ENCODE measurements at regions not wholly inside any gene's neighbourhood (a gene's known extent, or its start where the extent isn't known, plus 50 kb on each side); places are given as distances from the start of the nearest gene placed in this dataset.

DNA sequence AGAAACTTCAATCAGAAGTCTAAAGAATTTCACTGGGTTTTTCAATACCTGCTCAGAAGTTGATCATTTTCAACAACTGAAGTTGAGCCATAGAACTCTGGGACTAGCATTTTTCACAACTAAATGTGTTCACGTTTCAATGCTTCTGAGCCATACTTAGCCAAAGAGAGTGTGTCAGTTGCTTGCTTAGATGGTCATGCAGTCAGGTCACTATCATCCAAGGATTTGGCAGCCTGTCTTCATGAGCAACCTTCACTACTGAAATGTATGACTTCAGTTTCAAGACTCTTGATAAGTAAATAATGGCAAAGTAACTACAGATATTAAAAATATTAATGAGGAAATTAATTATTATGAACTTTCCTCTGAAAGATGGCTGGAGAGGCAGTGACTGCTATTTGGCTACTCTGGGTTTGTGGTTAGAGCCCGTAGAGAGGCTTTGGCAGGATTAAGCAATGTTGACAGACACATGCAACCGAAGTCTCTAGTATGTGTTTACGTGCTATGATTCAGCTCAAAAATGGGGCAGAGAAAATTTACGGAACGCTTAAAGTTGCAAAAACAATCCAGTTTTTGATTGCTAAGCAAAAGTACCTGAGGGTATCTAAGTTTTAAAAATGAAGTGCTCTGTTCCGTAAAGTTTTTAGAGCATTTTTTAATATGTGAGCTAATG, 133.8 kb downstream of the GMNC start:
- Histone ChIP-seq H3K27me3 (replicated peaks in 1 of 4; ENCODE audit: control insufficient read depth in 3 of 4, extremely low read depth in 1 of 4, insufficient read depth in 3 of 4, low read length in 3 of 4) (no peaks in the 10 kb centered on the region), H3K4ac (replicated peaks; ENCODE audit: insufficient read length, low read depth, low read length) (no peak overlapping the region), H3K4me1 (replicated peaks in 1 of 4; ENCODE audit: control insufficient read depth in 3 of 4, insufficient read depth in 4 of 4, low read length in 3 of 4) (no peaks in the 10 kb centered on the region), H3K56ac (replicated peaks; ENCODE audit: insufficient read length, low read depth, low read length) (no peak overlapping the region), H4K8ac (ENCODE audit: extremely low read depth, insufficient read depth, low read length) (no peak overlapping the region), H2BK120ac (replicated peaks; ENCODE audit: low read depth, low read length) (no peak overlapping the region), H2AFZ (ENCODE audit: low read length) (no peak overlapping the region), H2BK15ac (ENCODE audit: low read length) (no peak overlapping the region), H3K4me2 (ENCODE audit: insufficient read depth in 1 of 2, low read depth in 2 of 2, low read length in 2 of 2) (no peak overlapping the region), H2BK5ac (ENCODE audit: low read depth, low read length) (no peak overlapping the region), H3K9me3 (ENCODE audit: insufficient read depth in 2 of 2, low read depth in 1 of 2, low read length in 1 of 2) (no peaks in the 10 kb centered on the region), H4K91ac (replicated peaks; ENCODE audit: insufficient read length, low read length) (no peak overlapping the region), H3K14ac (ENCODE audit: insufficient read length) (no peak overlapping the region), H3K18ac (ENCODE audit: extremely low read depth, low read length) (no peak overlapping the region), H3K4me3 (ENCODE audit: extremely low read depth in 1 of 4, insufficient read depth in 2 of 4, low read depth in 3 of 4, low read length in 4 of 4) (no peak overlapping the region), H4K20me1 (replicated peaks in 1 of 2; ENCODE audit: control insufficient read depth in 1 of 2, insufficient read depth in 2 of 2, low read length in 2 of 2) (no peaks in the 10 kb centered on the region), H2BK20ac (ENCODE audit: low read length) (no peak overlapping the region), H2AK5ac (ENCODE audit: low read depth, low read length) (no peak overlapping the region), H3K36me3 (ENCODE audit: control insufficient read depth in 2 of 4, insufficient read depth in 4 of 4, low read length in 3 of 4) (no peaks in the 10 kb centered on the region), H3K23me2 (ENCODE audit: low read depth, low read length) (no peaks in the 10 kb centered on the region), H4K5ac (ENCODE audit: insufficient read length, low read depth, low read length) (no peak overlapping the region), H3K79me2 (ENCODE audit: control insufficient read depth in 1 of 2, insufficient read depth in 2 of 2, low read length in 2 of 2) (no peaks in the 10 kb centered on the region), H2BK12ac (ENCODE audit: low read depth, low read length) (no peak overlapping the region), H3K79me1 (ENCODE audit: low read depth, low read length) (no peaks in the 10 kb centered on the region), H3K27ac (ENCODE audit: low read depth, low read length) (no peak overlapping the region), H3K23ac (ENCODE audit: insufficient read length) (no peak overlapping the region), H3K9ac (replicated peaks in 1 of 4; ENCODE audit: extremely low read depth in 1 of 4, low read depth in 3 of 4, low read length in 3 of 4) (no peak overlapping the region)
- WGBS, 2 experiments (ENCODE audit: extremely low coverage in 1 of 2, insufficient coverage in 1 of 2, insufficient read length in 1 of 2, insufficient replicate concordance in 2 of 2, low coverage in 1 of 2, low lambda C conversion rate in 2 of 2, missing lambda C conversion rate in 1 of 2): 93% methylated on average over 7 of the region's 7 CpGs; no CpG with 5 or more reads in 1 of the 2 experiments
- DNase-seq (ENCODE audit: low read depth in 1 of 2, low spot score in 2 of 2): no peak
- ChIA-PET CTCF (ENCODE audit: partially characterized antibody) (no interaction called here), POLR2A (ENCODE audit: partially characterized antibody) (no interaction called here)
- FAIRE-seq: no peak
- TF ChIP-seq KDM5A (IDR thresholded peaks at IDR 0.05; ENCODE audit: low read length) (no peak), NRF1 (IDR thresholded peaks at IDR 0.05; ENCODE audit: low read depth, low read length) (no peak), CREB1 (IDR thresholded peaks at IDR 0.05) (no peak), ZNF274 (IDR thresholded peaks at IDR 0.05; ENCODE audit: borderline replicate concordance, extremely low read depth, low read length) (no peak), RBBP5 (IDR thresholded peaks at IDR 0.05; ENCODE audit: borderline replicate concordance, low read depth, low read length) (no peak)

Data from H1 (cell line).